HG03521 (cell line): ENCODE measurements at regions not wholly inside any gene's neighbourhood (a gene's known extent, or its start where the extent isn't known, plus 50 kb on each side); places are given as distances from the start of the nearest gene placed in this dataset.
"Not testable (repeated sequence)": the region's sequence is repeated elsewhere in the genome, so short reads cannot be mapped to it uniquely, and the experiment has no call there.

Experiments
- ATAC-seq: cut with Tn5 transposase; IDR thresholded peaks from one replicate; pipeline ENCODE4 v1.9.1; 2021; ENCODE audit warnings: mild to moderate bottlenecking, moderate library complexity; ENCODE audit not compliant: unreplicated experiment

- ATAC-seq, result no peak
Measured at GRCh38 chr14:43338713-43339112, 1168.4 kb downstream of the FSCB start.

- ATAC-seq, result no peak
Measured at GRCh38 chr14:43336351-43336750, 1170.7 kb downstream of the FSCB start.

GRCh38 chr14:43326501-43327407 is 1180.3 kb downstream of the FSCB start:
- not testable (repeated sequence) for ATAC-seq

- no peak for ATAC-seq
Measured at GRCh38 chr14:43316427-43316826, 1190.7 kb downstream of the FSCB start.

- ATAC-seq, result no peak
Measured at GRCh38 chr14:43313719-43314118, 1193.4 kb downstream of the FSCB start.

- no peak for ATAC-seq
Measured at GRCh38 chr14:43308421-43309110, 1198.5 kb downstream of the FSCB start.

GRCh38 chr14:43307836-43308235 is 1199.2 kb downstream of the FSCB start:
- no peak for ATAC-seq

GRCh38 chr14:43306053-43306452 is 1201.0 kb downstream of the FSCB start:
- ATAC-seq, result no peak

GRCh38 chr14:43297794-43298193 is 1209.3 kb downstream of the FSCB start:
- no peak for ATAC-seq

GRCh38 chr14:43296061-43296460 is 1211.0 kb downstream of the FSCB start:
- not testable (repeated sequence) for ATAC-seq

GRCh38 chr14:43285575-43285974 is 1221.5 kb downstream of the FSCB start:
- no peak for ATAC-seq

GRCh38 chr14:43260056-43260455 is 1247.0 kb downstream of the FSCB start:
- ATAC-seq, result no peak

GRCh38 chr14:43258396-43258795 is 1248.7 kb downstream of the FSCB start:
- no peak for ATAC-seq

GRCh38 chr14:43256996-43257395 is 1250.1 kb downstream of the FSCB start:
- not testable (repeated sequence) for ATAC-seq

- no peak for ATAC-seq
Measured at GRCh38 chr14:43252866-43253265, 1254.2 kb downstream of the FSCB start.

- no peak for ATAC-seq
Measured at GRCh38 chr14:43249591-43249990, 1257.5 kb downstream of the FSCB start.

GRCh38 chr14:43249116-43249515 is 1258.0 kb downstream of the FSCB start:
- no peak for ATAC-seq

GRCh38 chr14:43247877-43248276 is 1259.2 kb downstream of the FSCB start:
- no peak for ATAC-seq

- ATAC-seq, result no peak
Measured at GRCh38 chr14:43244142-43244625, 1262.9 kb downstream of the FSCB start.

- ATAC-seq, result no peak
Measured at GRCh38 chr14:43243168-43243567, 1263.9 kb downstream of the FSCB start.

GRCh38 chr14:43232261-43232660 is 1274.8 kb downstream of the FSCB start:
- ATAC-seq, result no peak

GRCh38 chr14:43215524-43215923 is 1291.6 kb downstream of the FSCB start:
- ATAC-seq, result no peak
